GM18858 (cell line): ENCODE measurements at regions not wholly inside any gene's neighbourhood (a gene's known extent, or its start where the extent isn't known, plus 50 kb on each side); places are given as distances from the start of the nearest gene placed in this dataset.

Source experiments
- ATAC-seq: cut with Tn5 transposase; IDR thresholded peaks from one replicate; pipeline ENCODE4 v1.9.1; 2021; ENCODE audit not compliant: unreplicated experiment

DNA sequence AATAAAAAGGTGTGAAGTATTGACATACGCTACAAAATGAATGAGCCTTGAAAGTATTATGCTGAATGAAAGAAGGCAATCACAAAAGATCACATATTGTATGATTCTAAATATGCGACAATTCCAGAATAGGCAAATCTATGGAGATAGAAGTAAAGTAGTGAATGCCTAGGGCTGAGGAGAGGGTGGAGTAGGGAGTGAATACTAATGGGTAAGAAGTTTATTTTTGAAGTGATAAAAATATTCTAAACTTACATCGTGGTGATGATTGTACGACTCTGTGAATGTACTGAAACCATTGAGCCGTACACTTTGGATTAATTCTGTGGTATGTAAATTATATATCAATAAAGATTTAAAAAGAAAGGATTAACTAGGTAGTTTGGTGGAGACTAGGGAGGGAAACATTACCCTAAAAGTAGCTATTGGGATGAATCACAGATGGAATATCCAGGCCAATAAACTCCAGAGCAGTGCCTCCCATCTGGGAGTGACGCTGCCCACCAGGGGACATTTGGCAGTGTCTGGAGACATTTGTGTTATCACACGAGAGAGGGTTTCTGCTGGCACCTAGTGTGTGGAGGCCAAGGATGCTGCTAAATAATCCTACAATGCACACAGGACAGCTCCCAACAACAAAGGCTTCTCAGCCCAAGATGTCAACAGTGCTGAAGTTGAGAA lies 214.2 kb upstream of the PCSK2 start:
- no peak for ATAC-seq

DNA sequence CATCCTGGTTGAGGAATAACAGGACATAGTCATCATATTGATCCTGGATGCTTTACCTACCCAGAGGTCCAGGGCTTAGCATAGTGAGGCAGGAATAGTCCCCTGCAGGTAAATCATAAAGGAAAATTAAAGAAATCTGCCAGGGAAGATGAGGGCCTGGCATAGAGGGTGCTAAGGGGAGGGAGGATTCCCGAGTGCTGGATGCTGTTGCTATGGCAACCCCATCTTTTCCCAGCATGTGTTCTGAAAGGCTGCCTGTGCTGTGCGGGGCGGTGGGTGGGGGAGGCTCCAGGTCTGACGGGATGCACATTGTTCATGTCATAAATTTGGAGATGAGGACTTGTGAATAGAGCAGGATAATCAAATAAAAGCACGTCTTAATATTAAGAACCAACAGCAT lies 212.6 kb upstream of the PCSK2 start:
- ATAC-seq = no peak

DNA sequence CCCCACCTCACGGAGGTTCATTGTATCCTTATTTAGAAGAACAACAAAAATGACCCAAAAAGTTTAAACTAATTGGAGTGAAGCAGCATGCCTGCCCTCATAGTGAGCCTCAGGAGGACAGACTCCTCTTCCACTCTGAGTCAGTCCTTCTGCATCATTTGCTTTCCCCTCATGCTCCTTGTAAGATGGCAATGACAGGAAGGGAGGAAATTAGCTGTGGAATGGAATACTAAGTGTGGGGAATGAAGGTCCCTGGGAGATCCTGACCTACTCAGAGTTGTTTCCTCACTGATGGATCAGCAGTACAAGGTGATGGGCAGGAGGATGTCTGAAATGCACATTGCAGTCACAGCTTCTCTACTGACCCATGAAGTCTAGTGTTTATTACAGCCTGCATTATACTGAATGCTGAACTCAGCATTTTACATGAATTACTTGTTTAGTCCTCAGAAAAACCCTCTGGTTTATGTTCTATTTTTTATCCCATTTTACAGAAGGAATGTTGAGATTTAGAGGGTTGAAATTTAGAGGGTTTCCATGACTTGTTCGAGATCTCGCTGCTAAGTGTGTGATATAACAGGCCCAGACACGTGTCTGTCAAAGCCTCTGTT lies 212.0 kb upstream of the PCSK2 start:
- no peak for ATAC-seq

DNA sequence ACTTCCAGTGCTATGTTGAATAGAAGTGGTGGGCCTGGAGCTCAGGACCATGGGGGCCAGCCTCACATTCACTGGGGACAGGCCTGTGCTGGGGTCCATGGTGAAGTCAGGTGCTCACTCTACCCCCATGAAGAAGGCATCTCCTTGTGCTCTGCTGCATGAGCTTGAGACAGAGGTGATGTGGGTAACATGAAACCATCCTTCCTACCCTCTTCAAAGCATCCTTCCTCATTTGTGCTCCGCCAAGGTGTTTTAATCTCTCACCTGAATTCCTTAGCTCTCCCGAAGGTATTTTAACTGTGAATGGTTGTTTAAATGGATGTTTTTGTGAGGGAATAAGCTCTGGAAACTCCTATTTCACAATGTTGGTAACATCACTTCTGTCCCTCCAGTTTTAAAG lies 209.6 kb upstream of the PCSK2 start:
- ATAC-seq = no peak

DNA sequence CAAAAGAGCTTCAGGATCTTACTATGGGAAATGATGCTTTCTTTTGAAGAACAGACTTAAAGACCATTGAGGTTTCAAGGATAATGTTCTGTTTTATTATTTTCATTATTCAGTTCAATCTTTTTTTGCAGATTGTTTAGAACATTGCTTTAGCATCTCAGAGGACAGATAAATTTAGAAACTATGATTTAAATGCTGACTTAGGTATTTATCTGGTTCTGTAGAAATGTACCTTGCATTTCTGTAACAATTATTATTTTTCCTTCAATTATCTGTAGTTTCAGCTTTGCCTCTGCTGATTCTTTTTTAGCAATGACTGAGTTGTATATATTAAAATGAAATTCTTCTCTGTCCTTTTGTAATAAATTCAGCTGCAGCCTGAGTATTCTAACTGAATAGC lies 205.4 kb upstream of the PCSK2 start:
- ATAC-seq = no peak

DNA sequence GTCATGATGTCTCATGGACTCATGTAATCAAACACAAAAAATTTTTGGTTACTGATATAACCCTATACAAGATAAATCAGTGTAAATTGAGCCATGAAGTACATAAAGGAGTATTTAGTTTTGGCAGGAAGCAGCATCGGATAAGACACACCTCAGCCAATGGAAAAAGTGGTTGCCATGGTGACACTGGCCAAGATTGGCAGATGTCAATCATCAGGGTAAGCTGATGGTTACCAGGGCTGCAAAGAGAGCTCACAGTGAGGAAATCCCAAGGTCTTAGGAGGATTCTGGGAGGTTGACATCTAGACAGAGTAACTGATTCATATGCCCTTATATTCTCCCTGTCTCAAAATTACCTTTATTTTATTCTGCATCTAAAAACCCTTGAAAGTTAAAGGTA lies 203.8 kb upstream of the PCSK2 start:
- ATAC-seq = no peak

DNA sequence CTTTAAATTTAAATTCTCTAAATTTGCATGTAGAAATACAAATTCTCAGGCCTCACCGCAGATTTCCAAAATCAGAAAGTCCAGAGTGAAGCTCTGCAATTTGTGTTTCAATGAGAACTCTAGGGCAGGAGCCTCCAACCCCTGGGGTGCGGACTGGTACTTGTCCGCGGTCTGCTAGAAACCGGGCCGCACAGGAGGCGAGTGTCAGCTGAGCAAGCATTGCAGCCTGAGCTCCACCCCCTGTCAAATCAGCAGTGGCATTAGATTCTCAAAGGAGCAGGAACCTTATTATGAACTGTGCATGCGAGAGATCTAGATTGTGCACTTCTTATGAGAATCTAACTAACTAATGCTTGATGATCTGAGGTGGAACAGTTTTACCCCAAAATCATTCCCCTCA lies 203.0 kb upstream of the PCSK2 start:
- no peak for ATAC-seq

DNA sequence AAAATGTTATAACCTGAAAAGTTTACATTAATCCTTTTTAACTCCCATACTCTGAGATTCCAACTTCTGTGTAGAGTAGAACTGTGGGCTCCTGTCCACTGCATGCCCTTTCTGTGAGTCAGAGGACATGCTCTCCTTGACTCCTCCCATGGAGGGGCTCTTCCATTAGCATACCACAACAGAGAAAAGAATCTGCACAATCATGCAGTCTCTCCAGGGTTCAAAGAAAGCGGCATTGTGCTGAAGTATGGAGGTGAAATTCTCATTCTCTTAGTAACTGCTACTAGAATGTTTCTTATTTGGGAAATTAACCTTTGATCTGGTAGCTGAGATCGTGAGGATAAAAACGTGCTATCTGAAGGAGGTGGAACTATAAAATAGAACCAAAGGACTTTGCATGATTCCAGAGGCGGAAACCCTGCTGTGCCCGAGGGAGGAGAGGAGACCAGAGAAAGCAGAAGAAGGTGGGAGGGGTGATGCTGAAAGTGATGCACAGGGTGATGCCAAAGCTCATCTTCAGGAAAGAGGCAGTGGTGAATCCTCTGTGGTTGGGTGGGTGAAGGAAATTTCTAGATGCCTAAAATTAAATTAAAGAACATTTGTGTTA lies 202.2 kb upstream of the PCSK2 start:
- ATAC-seq = no peak

DNA sequence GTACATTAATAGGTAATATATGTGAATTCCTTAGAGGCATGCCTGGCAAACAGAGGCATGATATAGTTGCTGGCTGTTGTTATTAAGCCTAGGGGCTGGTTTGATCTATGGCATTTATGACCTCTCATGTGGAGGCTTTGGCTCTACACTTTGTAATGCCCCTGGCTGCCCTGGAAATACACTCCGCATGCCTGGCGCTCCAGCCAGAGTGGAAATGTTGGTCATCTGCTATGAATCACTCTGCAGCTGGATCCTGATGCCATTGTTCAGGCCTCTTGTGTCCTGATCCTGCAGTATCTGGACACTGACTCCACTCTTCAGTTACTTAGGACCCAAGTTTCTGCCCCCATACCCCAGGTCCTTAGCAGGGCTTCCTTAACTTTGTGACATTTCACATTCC lies 200.5 kb upstream of the PCSK2 start:
- no peak for ATAC-seq

DNA sequence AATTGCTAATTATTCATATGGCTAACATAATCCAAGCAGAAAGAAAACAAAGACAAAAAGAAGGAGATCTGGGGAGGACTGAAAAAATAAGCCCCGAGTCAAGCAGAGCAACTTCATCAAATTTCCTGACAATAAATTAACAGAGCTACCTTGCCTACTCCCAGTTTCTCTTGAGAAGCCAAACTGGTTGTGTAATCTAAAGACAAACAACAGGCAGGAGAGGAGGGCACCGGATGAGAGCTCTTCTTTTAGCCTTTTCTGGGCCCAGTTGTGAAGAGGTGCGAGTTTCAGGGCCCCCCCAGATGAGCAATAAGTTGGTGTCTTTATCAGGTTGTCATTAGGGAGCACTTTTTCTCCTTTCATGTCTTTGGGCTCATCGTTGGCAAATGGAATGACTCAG lies 197.1 kb upstream of the PCSK2 start:
- no peak for ATAC-seq

DNA sequence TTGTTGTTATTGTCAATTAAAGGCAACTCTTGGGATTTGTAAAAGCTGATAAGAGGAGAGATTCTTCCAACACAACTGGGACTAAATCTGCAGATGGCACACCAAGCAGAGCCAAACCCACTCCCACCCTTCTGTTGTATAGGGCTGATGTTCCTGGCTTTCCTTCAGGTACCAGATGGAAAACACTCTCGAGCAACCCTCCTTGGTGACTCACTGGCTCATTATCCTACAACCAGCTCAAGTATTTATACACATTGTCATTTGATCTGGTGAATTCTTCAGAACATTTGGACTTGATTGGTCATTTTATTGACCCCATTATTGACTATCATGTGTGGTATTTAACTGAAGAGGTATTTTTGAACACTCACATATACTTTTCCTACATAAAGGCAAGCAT lies 190.3 kb upstream of the PCSK2 start:
- no peak for ATAC-seq

DNA sequence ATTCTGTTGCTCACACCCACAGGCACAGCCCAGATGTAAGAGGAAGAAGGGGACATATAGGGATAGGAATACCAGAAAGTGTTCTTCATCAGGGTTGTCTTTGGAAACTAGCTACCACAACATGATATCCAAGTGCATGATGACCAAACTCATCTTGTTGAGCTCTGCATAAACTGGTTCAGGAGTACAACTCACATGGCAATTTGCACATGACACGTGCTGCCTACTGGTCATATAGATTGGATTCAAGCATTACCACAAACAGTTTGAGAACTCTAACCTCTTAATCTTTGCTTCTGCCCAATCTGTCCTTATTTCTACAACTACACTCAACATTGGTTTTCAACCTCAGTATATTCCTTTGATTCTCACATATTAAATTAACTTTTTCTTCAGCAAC lies 184.7 kb upstream of the PCSK2 start:
- ATAC-seq = no peak

DNA sequence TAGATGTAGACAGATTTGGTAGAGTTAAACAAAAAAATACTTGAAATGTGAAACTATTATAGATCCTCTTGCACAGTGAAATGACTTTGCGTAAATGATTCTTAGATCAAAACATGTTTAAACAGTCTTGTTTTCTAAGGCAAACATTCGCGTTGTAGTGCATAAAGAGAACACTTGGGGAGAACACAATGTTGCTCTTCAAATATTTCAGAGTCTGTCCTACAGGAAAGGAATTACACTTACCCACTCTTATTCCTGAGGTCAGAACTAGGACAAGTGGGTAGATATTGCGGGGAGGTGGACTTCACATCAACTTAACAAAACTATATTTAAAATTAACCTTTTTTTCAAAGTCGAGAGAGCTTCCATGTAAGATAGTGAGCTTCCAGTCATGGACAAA lies 183.5 kb upstream of the PCSK2 start:
- ATAC-seq = no peak

DNA sequence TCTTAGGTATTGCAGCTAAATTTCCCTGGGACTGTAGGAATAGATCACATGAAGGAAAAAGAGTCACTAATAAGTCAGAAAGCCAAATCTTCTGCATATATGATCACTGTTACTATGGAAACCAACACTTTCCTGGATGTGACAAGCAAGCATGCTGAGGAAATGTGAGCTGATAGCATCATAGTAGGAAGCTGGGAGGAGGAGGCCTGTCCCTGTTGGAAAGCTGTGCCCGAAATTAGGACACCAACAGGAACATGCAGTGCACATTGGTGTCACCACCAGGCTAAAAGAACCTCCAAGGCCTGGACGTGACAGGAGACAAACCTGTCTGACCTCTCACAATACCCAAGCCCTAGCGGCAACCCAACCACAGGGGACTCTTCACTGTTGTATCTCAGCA lies 181.9 kb upstream of the PCSK2 start:
- ATAC-seq = no peak

DNA sequence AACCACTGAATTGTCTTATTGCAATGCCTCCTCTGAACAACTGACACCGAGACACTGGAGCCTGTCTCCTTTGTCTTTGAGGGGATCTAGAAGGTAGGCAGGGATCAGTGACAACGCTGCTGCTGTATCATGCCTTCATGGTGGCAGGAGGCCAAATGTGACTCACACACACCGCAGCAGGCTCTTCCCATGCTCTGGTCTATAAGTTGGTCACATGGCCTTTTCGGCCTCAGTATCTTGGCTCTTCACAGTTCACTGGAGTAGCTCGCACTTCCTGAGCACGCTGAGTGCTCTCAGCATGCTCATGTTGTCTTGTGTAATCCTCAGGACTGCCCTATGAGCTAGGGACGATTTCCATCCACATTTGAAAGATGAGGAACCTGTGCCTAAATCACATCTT lies 167.4 kb upstream of the PCSK2 start:
- ATAC-seq = no peak

DNA sequence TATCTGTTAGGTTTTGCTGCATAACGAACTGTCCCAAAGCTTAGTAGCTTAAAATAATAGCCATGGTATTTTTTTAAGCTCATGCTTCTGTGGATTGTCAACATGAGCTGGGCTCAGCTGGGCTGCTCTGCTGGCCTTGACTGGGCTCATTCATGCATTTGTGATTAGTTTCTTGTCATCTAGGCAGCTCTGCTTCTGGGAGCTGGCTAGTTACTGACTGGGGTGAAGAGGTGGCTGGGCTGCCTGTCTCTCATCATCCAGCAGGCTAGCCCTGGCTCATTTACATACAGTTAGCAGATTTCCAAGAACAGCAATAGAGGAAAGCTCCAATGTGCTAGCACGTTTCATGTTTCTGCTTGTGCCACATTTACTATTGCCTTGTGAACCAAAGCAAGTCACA lies 165.1 kb upstream of the PCSK2 start:
- no peak for ATAC-seq

DNA sequence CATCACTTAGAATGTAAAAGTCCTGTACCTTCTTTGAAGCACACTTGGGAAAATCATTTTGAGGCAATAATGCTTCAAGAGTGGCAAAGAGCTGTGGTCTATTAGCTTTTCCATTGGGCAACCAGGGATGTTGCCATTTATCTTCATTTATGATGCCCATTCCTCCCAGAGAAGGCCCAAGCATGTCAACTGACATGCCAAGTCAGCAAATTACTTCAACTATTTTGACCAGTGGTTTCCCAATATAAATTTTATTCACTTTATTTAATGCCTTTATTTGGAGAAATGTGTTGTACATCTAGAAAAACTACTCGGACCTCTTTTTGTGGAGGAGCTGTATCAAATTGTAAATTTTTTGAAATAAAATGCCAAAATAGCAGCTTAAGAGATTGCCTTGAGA lies 164.1 kb upstream of the PCSK2 start:
- ATAC-seq = no peak

DNA sequence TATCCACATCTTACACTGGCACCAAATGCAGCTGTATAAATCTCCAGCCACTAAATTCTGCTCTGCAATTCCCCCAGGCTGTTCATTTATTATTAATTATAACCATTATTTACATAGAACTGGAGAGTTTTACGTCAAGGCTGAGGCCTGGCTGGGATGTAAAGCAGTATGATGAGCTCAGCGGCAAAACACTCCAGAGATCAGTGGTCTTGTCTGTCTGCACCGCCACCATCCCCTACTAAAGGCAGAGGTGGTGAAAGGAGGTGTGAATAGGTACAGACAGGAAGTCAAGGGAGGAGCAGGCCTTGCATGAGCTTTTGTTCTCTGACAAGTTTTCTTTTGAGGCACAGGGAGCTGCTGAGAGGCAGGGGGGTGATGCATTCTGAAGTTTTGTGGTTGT lies 159.9 kb upstream of the PCSK2 start:
- no peak for ATAC-seq

DNA sequence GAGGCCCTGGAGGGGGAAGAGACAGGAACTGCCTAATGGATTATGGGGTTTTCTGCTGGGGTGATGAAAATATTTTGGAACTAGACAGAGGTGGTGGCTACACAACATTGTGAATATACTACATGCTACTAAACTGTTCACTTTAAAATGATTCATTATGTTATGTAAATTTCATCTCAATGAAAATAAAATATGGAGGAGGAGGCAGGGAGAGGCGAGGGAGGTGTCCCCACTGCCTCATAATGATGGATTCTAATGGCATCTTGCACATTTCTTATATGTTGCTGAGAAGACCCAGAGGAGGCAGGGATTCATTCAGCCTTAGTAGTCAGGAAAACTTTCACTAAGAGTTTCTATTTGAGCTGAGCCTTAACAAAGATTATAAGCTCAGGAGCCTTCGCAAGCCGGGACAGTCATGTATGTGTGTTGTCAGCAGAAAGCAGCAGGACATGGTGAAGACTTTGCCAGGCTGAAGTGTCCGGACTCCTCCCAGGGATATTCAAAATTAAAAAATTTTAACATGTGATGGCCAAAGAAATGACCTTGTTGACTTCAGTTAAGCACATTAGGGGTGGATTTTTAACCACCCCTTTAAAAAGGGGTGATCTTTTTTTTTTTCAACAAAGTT lies 158.6 kb upstream of the PCSK2 start:
- no peak for ATAC-seq

DNA sequence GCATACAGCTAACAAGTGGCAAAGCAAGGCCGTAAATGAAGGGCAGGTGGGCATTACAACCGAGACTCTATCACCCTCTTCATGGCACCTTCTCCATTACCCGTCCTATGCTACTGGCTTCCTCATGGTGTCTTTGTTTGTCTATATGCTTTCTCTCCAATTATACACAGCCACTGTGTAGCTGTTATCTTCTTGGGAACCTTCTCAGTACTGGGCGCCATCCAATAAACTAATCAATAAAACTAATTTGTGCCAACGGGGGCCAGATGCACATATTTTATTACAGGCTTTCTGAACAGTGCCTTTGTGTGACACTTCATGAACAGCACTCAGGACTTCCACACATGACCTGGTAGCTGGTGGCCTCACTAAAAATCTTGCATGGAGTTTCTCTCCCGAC lies 149.8 kb upstream of the PCSK2 start:
- no peak for ATAC-seq

DNA sequence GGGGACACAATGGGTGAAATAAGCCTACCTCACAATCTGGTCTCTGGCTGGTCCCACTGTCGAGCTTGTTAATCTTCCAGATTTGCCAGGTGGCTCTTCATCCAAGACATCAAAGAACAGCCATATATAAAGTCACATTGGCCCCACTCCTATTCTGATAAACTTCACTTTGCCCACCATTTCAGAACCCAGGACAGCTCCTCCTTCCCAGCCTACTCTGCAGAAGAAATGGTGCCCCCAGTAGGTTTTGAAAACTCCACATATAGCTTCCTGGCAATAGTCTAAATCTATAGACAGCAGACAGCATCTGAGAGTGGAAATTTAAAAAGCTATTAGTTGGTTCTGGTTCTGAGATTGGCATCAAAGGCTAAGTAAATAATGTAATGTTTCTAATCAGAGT lies 143.1 kb upstream of the PCSK2 start:
- no peak for ATAC-seq

DNA sequence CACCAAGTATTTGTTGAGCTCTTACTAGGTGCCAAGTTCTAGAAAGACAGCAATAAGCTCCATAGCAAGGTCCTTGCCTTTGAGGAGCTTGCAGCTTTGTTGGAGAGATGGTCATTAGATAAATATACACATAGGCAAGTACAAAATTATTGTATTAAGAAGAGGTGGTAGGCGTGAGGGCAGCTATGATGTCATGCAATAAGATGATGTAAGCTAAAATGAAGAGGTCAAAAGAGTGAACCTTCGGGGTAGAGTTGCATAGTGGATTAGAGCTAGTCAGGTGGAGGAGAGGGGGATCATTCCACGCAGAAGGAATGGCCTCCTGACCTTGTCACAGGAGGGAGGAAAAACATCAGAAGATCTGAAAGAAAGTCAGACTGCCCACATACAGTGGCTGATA lies 141.9 kb upstream of the PCSK2 start:
- no peak for ATAC-seq
